ENCODE measurements at regions not wholly inside any gene's neighbourhood (a gene's known extent, or its start where the extent isn't known, plus 50 kb on each side); places are given as distances from the start of the nearest gene placed in this dataset.

GRCh38 chr7:68509603-68510002 lies 1088.7 kb upstream of the AUTS2 start:
- H3K4me1 ChIP-seq (ENCODE audit: control insufficient read depth, insufficient read depth, low read length): no peaks in the 10 kb centered on the region
- H3K36me3 ChIP-seq (ENCODE audit: control insufficient read depth in 2 of 2, insufficient read depth in 1 of 2, low read length in 2 of 2): no peaks in the 10 kb centered on the region
- no peak overlapping the region for H3K4me3 ChIP-seq (ENCODE audit: low read depth, low read length)
- ChIA-PET POLR2A (no interaction called here), CTCF (no interaction called here)
- TF ChIP-seq SP7 (tag by site-specific recombination; IDR thresholded peaks at IDR 0.05): no peak
- no peak for TF ChIP-seq ZNF302 (tag by site-specific recombination; IDR thresholded peaks at IDR 0.05; ENCODE audit: low read depth)
- no peak for TF ChIP-seq ZNF521 (tag by site-specific recombination; IDR thresholded peaks at IDR 0.05)
- TF ChIP-seq, protein P1, sequence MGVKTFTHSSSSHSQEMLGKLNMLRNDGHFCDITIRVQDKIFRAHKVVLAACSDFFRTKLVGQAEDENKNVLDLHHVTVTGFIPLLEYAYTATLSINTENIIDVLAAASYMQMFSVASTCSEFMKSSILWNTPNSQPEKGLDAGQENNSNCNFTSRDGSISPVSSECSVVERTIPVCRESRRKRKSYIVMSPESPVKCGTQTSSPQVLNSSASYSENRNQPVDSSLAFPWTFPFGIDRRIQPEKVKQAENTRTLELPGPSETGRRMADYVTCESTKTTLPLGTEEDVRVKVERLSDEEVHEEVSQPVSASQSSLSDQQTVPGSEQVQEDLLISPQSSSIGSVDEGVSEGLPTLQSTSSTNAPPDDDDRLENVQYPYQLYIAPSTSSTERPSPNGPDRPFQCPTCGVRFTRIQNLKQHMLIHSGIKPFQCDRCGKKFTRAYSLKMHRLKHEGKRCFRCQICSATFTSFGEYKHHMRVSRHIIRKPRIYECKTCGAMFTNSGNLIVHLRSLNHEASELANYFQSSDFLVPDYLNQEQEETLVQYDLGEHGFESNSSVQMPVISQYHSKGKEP (tag by site-specific recombination; IDR thresholded peaks at IDR 0.05): no peak
- TF ChIP-seq ZNF174 (tag by site-specific recombination; IDR thresholded peaks at IDR 0.05): no peak
- TF ChIP-seq, protein P2, sequence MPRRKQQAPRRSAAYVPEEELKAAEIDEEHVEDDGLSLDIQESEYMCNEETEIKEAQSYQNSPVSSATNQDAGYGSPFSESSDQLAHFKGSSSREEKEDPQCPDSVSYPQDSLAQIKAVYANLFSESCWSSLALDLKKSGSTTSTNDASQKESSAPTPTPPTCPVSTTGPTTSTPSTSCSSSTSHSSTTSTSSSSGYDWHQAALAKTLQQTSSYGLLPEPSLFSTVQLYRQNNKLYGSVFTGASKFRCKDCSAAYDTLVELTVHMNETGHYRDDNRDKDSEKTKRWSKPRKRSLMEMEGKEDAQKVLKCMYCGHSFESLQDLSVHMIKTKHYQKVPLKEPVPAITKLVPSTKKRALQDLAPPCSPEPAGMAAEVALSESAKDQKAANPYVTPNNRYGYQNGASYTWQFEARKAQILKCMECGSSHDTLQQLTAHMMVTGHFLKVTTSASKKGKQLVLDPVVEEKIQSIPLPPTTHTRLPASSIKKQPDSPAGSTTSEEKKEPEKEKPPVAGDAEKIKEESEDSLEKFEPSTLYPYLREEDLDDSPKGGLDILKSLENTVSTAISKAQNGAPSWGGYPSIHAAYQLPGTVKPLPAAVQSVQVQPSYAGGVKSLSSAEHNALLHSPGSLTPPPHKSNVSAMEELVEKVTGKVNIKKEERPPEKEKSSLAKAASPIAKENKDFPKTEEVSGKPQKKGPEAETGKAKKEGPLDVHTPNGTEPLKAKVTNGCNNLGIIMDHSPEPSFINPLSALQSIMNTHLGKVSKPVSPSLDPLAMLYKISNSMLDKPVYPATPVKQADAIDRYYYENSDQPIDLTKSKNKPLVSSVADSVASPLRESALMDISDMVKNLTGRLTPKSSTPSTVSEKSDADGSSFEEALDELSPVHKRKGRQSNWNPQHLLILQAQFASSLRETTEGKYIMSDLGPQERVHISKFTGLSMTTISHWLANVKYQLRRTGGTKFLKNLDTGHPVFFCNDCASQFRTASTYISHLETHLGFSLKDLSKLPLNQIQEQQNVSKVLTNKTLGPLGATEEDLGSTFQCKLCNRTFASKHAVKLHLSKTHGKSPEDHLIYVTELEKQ (tag by site-specific recombination; IDR thresholded peaks at IDR 0.05; ENCODE audit: borderline replicate concordance): no peak
- no peak for TF ChIP-seq ZNF473 (tag by site-specific recombination; IDR thresholded peaks at IDR 0.05)
- no peak for TF ChIP-seq ZNF677 (tag by site-specific recombination; IDR thresholded peaks at IDR 0.05)
- TF ChIP-seq ZNF529 (tag by site-specific recombination; IDR thresholded peaks at IDR 0.05; ENCODE audit: insufficient replicate concordance): no peak
- no peak for TF ChIP-seq TRIM28 (IDR thresholded peaks at IDR 0.05; ENCODE audit: borderline replicate concordance, low read length)
- no peak for TF ChIP-seq PRDM1 (tag by site-specific recombination; IDR thresholded peaks at IDR 0.05)
- no peak for TF ChIP-seq ZNF132 (tag by site-specific recombination; IDR thresholded peaks at IDR 0.05; ENCODE audit: borderline replicate concordance)
- TF ChIP-seq ZNF530 (tag by site-specific recombination; IDR thresholded peaks at IDR 0.05; ENCODE audit: low read depth): no peak
- no peak for TF ChIP-seq ZNF510 (tag by site-specific recombination; IDR thresholded peaks at IDR 0.05; ENCODE audit: insufficient replicate concordance)
- TF ChIP-seq, protein P3, sequence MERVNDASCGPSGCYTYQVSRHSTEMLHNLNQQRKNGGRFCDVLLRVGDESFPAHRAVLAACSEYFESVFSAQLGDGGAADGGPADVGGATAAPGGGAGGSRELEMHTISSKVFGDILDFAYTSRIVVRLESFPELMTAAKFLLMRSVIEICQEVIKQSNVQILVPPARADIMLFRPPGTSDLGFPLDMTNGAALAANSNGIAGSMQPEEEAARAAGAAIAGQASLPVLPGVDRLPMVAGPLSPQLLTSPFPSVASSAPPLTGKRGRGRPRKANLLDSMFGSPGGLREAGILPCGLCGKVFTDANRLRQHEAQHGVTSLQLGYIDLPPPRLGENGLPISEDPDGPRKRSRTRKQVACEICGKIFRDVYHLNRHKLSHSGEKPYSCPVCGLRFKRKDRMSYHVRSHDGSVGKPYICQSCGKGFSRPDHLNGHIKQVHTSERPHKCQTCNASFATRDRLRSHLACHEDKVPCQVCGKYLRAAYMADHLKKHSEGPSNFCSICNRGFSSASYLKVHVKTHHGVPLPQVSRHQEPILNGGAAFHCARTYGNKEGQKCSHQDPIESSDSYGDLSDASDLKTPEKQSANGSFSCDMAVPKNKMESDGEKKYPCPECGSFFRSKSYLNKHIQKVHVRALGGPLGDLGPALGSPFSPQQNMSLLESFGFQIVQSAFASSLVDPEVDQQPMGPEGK (tag by site-specific recombination; IDR thresholded peaks at IDR 0.05): no peak
- TF ChIP-seq SCRT1 (tag by site-specific recombination; IDR thresholded peaks at IDR 0.05; ENCODE audit: borderline replicate concordance): no peak
- TF ChIP-seq KLF1 (tag by site-specific recombination; IDR thresholded peaks at IDR 0.05): no peak
- no peak for TF ChIP-seq MYNN (tag by site-specific recombination; IDR thresholded peaks at IDR 0.05; ENCODE audit: borderline replicate concordance)
- H3K9me3 ChIP-seq (ENCODE audit: control insufficient read depth, insufficient read depth, low read depth, low read length): no peaks in the 10 kb centered on the region
- no peak overlapping the region for H3K27ac ChIP-seq (ENCODE audit: extremely low read depth, low read depth, low read length)

- ChIA-PET POLR2A (no interaction called here), CTCF (no interaction called here)
- no peak overlapping the region for H3K27ac ChIP-seq (ENCODE audit: extremely low read depth, low read depth, low read length)
- TF ChIP-seq ZNF341 (tag by site-specific recombination; IDR thresholded peaks at IDR 0.05; ENCODE audit: low read depth): no peak
- TF ChIP-seq ZNF555 (tag by site-specific recombination; conservative IDR thresholded peaks at IDR 0.05): no peak
- TF ChIP-seq ZNF18 (tag by site-specific recombination; IDR thresholded peaks at IDR 0.05): no peak
- no peak for TF ChIP-seq ZNF544 (tag by site-specific recombination; IDR thresholded peaks at IDR 0.05)
- no peak for TF ChIP-seq YY1 (tag by site-specific recombination; IDR thresholded peaks at IDR 0.05)
- TF ChIP-seq, protein P4, sequence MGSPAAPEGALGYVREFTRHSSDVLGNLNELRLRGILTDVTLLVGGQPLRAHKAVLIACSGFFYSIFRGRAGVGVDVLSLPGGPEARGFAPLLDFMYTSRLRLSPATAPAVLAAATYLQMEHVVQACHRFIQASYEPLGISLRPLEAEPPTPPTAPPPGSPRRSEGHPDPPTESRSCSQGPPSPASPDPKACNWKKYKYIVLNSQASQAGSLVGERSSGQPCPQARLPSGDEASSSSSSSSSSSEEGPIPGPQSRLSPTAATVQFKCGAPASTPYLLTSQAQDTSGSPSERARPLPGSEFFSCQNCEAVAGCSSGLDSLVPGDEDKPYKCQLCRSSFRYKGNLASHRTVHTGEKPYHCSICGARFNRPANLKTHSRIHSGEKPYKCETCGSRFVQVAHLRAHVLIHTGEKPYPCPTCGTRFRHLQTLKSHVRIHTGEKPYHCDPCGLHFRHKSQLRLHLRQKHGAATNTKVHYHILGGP (tag by site-specific recombination; IDR thresholded peaks at IDR 0.05): no peak
- TF ChIP-seq KLF9 (tag by site-specific recombination; IDR thresholded peaks at IDR 0.05; ENCODE audit: low read depth): no peak
- no peak for TF ChIP-seq ZBTB1 (tag by site-specific recombination; IDR thresholded peaks at IDR 0.05)
Observed at GRCh38 chr7:68511281-68511680, 1087.0 kb upstream of the AUTS2 start.

More at GRCh38 chr7:68511281-68511680, 1087.0 kb upstream of the AUTS2 start:
- Histone ChIP-seq H3K4me3 (ENCODE audit: low read depth, low read length) (no peak overlapping the region), H3K36me3 (ENCODE audit: control insufficient read depth in 2 of 2, insufficient read depth in 1 of 2, low read length in 2 of 2) (no peaks in the 10 kb centered on the region), H3K9me3 (ENCODE audit: control insufficient read depth, insufficient read depth, low read depth, low read length) (no peaks in the 10 kb centered on the region), H3K4me1 (ENCODE audit: control insufficient read depth, insufficient read depth, low read length) (no peaks in the 10 kb centered on the region)

Data from HEK293 (cell line).